ENCODE measurements at regions not wholly inside any gene's neighbourhood (a gene's known extent, or its start where the extent isn't known, plus 50 kb on each side); places are given as distances from the start of the nearest gene placed in this dataset.
"Not testable (repeated sequence)": the region's sequence is repeated elsewhere in the genome, so short reads cannot be mapped to it uniquely, and the experiment has no call there.

DNA sequence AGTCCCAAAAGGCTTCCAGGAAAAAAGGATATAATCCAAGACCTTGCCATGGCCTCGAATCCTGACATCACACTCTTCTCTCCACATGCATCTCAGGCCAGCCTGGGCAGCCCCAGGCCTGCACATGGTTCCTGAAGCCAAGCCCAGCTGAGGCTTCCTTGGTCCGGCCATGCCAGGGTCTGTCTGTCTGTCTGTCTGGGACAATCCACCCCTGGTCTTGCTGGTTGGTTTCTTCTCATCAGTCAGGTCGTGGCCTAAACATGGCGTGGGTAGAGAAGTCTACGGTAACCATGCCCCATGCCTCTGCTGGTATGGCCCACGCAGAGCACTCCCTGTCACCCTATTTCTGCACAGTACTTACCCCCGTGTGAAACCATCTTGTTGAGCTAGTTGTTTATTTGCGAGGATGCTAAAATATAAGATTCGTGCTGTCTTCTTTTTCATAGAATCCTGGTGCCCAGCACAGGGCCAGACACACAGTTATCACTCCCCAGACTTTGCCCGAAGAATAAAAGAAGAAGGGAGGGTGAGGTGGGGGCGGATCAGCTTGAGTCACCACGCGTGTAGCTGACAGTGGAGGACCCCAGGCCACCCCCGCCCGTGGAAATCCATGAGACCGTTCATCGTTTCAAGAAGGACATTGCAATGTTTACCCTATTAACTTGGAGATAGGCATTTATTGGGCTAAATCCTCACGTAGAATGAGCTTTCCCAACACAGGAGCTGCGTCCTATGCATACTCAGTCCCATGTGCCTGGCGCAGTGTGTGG is 107.2 kb downstream of the RNASET2 start:
- ChIA-PET POLR2A (ENCODE audit: low non-redundant PET) (no interaction called here), CTCF (interaction anchor here (0.9 kb wide), 1 partner anchor 27 kb away, joined by 3 read pairs; no protein-coding TSS in a partner anchor)
- TF ChIP-seq CTCF (conservative IDR thresholded peaks at IDR 0.05; ENCODE audit: low read depth): no peak
- DNase-seq (ENCODE audit: low spot score): no peak
- no peak overlapping the region for H3K27ac ChIP-seq

DNA sequence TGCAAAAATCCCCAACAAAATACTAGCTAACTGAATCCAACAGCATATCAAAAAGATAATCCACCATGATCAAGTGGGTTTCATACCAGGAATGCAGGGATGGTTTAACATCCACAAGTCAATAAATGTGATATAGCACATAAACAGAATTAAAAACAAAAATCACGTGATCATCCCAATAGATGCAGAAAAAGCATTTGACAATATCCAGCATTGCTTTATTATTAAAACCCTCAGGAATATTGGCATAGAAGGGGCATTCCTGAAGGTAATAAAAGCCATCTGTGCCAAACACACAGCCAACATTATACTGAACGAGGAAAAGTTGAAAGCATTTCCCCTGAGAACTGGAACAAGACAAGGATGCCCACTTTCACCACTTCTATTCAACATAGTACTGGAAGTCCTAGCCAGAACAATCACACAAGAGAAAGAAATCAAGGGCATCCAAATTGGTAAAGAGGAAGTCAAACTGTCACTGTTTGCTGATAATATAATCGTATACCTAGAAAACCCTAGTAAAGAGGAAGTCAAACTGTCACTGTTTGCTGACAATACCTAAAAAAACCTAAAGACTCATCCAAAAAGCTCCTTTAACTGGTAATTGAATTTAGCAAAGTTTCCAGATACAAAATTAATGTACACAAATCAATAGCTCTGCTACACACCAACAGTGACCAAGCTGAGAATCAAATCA is 109.8 kb downstream of the RNASET2 start:
- POLR2A ChIA-PET (ENCODE audit: low non-redundant PET); DNase-seq (ENCODE audit: low spot score); CTCF ChIA-PET: not testable (repeated sequence)

DNA sequence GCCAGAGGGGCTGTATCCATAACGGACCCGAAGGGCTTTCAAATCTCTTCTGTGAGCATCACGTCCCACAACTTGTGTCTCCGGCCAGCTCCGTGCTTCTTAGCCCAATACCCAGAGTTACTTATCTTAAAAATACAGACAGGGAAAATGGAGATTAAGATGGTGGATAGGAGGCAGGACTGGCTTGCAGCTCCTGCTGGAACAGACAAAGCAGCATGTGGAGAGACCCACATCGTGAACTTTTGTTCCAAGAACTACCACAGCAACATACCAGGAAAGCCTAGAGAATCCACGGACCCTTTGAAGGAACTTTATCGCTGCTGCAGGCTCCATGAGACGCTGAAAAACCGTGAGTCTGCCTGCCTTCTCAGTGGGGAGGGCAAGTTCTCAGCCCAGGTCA is 113.7 kb downstream of the RNASET2 start:
- H3K27ac ChIP-seq: no peak overlapping the region
- no peak for TF ChIP-seq CTCF (conservative IDR thresholded peaks at IDR 0.05; ENCODE audit: low read depth)
- no peak for DNase-seq (ENCODE audit: low spot score)
- POLR2A ChIA-PET (ENCODE audit: low non-redundant PET): no interaction called here
- CTCF ChIA-PET: interaction anchor here (0.5 kb wide), 1 partner anchor 1405 kb away, joined by 4 read pairs; no protein-coding TSS in a partner anchor

More for the DNA sequence above, 109.8 kb downstream of the RNASET2 start:
- not testable (repeated sequence) for H3K27ac ChIP-seq

DNA sequence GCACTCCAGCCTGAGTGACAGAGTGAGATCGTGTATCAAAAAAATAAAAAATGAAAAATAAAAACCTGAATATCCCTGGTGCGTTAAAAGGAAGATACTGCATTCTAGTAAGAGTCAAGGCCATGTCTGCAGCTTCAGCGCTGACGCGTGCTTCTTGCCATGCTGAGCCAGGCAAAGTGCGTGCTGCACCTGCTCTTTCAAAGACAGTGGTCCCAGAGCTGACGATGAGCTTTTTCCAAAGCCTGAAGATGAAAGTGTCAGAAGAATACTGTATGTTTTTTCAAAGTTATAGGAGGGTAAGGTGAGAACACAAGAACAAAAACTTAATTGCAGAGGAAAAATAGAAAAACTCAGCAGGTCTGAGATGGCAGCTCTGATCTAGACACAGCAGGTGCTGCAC is 115.1 kb downstream of the RNASET2 start:
- ChIA-PET CTCF (interaction anchor here (0.7 kb wide), 1 partner anchor 249 kb away, joined by 3 read pairs; no protein-coding TSS in a partner anchor), POLR2A (ENCODE audit: low non-redundant PET) (no interaction called here)
- no peak for DNase-seq (ENCODE audit: low spot score)
- TF ChIP-seq CTCF (conservative IDR thresholded peaks at IDR 0.05; ENCODE audit: low read depth): no peak
- no peak overlapping the region for H3K27ac ChIP-seq

DNA sequence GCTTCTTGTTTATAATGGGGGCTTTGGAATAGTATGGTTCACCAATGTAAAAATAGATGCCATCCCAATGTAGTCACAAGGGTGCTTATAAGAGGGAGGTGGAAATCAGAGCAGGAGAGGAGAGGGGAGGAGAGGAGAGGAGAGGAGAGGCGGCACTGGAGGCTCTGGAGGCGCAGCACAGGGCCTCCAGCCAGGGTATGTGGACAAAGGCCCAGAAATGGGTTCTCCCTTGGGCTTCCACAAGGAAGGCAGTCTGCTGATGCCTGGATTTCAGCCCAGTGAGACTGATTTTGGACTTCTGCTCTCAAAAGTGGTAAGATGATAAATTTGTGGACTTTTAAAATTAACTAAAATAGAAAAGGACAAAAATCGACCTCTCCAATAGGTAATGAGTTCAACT is 116.8 kb downstream of the RNASET2 start:
- no peak for TF ChIP-seq CTCF (conservative IDR thresholded peaks at IDR 0.05; ENCODE audit: low read depth)
- POLR2A ChIA-PET (ENCODE audit: low non-redundant PET): no interaction called here
- no peak overlapping the region for H3K27ac ChIP-seq
- DNase-seq (ENCODE audit: low spot score): no peak
- CTCF ChIA-PET: no interaction called here

GRCh38 chr6:166838987-166839386 is 117.4 kb downstream of the RNASET2 start:
- no peak for TF ChIP-seq CTCF (conservative IDR thresholded peaks at IDR 0.05; ENCODE audit: low read depth)
- no peak for DNase-seq (ENCODE audit: low spot score)
- ChIA-PET CTCF (no interaction called here), POLR2A (ENCODE audit: low non-redundant PET) (no interaction called here)
- H3K27ac ChIP-seq: no peak overlapping the region
